ENCODE measurements at regions not wholly inside any gene's neighbourhood (a gene's known extent, or its start where the extent isn't known, plus 50 kb on each side); places are given as distances from the start of the nearest gene placed in this dataset.

GRCh38 chr9:36745977-36746376 is 173.3 kb downstream of the MELK start:
- H3K27me3 ChIP-seq (ENCODE audit: control insufficient read depth, insufficient read depth, low read length), result no peaks in the 10 kb centered on the region
- no peaks in the 10 kb centered on the region for H3K36me3 ChIP-seq (ENCODE audit: control insufficient read depth, insufficient read depth, low read length)
- FAIRE-seq, result no peak
- TF ChIP-seq, protein P1, sequence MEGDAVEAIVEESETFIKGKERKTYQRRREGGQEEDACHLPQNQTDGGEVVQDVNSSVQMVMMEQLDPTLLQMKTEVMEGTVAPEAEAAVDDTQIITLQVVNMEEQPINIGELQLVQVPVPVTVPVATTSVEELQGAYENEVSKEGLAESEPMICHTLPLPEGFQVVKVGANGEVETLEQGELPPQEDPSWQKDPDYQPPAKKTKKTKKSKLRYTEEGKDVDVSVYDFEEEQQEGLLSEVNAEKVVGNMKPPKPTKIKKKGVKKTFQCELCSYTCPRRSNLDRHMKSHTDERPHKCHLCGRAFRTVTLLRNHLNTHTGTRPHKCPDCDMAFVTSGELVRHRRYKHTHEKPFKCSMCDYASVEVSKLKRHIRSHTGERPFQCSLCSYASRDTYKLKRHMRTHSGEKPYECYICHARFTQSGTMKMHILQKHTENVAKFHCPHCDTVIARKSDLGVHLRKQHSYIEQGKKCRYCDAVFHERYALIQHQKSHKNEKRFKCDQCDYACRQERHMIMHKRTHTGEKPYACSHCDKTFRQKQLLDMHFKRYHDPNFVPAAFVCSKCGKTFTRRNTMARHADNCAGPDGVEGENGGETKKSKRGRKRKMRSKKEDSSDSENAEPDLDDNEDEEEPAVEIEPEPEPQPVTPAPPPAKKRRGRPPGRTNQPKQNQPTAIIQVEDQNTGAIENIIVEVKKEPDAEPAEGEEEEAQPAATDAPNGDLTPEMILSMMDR (IDR thresholded peaks at IDR 0.05; ENCODE audit: insufficient read depth, low read length, severe bottlenecking), result no peak
- H3K4me3 ChIP-seq (ENCODE audit: low read depth, low read length), result no peak overlapping the region
- DNase-seq (ENCODE audit: low read depth), result no peak

- Histone ChIP-seq H3K4me3 (ENCODE audit: low read depth, low read length) (no peak overlapping the region), H3K27me3 (ENCODE audit: control insufficient read depth, insufficient read depth, low read length) (no peaks in the 10 kb centered on the region), H3K36me3 (ENCODE audit: control insufficient read depth, insufficient read depth, low read length) (no peaks in the 10 kb centered on the region)
- TF ChIP-seq, protein P1 (IDR thresholded peaks at IDR 0.05; ENCODE audit: insufficient read depth, low read length, severe bottlenecking), result no peak
- DNase-seq (ENCODE audit: low read depth) (no peak), FAIRE-seq (no peak)
These were observed 173.7 kb downstream of the MELK start for GRCh38 chr9:36746415-36746814.

- Histone ChIP-seq H3K27me3 (ENCODE audit: control insufficient read depth, insufficient read depth, low read length) (no peaks in the 10 kb centered on the region), H3K36me3 (ENCODE audit: control insufficient read depth, insufficient read depth, low read length) (no peaks in the 10 kb centered on the region), H3K4me3 (ENCODE audit: low read depth, low read length) (no peak overlapping the region)
- FAIRE-seq, result no peak
- DNase-seq (ENCODE audit: low read depth), result peak; percentile 28
- TF ChIP-seq, protein P1 (IDR thresholded peaks at IDR 0.05; ENCODE audit: insufficient read depth, low read length, severe bottlenecking), result no peak
These were observed 175.7 kb downstream of the MELK start for GRCh38 chr9:36748322-36748899.

DNA sequence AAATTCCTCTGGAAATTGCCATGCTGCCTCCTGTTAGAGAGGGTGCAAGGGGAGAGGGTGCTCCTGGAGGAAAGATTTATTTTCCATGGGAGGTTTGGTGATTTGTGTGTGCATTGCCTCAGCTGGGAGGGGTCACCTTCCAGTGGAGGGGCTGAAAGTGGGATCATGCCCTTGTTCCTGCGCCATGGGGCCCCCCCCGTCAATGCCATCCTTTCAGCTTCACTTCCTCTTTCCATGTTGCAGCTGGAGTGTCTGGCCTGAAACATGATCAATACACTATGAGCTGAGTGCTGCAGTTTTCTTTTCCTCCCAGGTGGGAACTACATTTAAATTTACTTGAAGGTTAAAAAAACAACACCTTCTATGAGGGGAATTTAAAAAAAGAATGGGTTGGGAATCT is 176.8 kb downstream of the MELK start:
- DNase-seq (ENCODE audit: low read depth) (no peak), FAIRE-seq (no peak)
- TF ChIP-seq, protein P1 (IDR thresholded peaks at IDR 0.05; ENCODE audit: insufficient read depth, low read length, severe bottlenecking), result no peak
- Histone ChIP-seq H3K27me3 (ENCODE audit: control insufficient read depth, insufficient read depth, low read length) (no peaks in the 10 kb centered on the region), H3K4me3 (ENCODE audit: low read depth, low read length) (no peak overlapping the region), H3K36me3 (ENCODE audit: control insufficient read depth, insufficient read depth, low read length) (no peaks in the 10 kb centered on the region)

DNA sequence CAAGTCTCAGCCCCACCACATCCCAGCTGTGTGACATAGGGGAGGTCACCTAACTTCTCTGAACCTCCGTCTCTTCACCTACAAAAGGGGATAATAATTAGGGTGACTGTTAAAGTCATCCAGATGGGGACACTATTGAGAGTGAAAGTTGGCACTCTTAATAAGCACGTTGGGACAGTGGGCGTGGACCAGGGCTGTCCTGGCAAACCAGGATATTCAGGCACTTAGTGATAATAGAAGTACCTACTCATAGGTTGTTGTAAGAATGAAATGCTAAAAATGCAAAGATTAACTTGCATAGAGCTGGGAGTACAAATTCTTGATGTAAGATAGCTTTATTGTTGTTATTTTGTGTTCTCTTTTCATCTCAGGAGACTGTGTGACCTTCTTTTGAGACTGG is 177.9 kb downstream of the MELK start:
- no peak for FAIRE-seq
- TF ChIP-seq, protein P1 (IDR thresholded peaks at IDR 0.05; ENCODE audit: insufficient read depth, low read length, severe bottlenecking), result no peak
- H3K4me3 ChIP-seq (ENCODE audit: low read depth, low read length), result no peak overlapping the region
- no peaks in the 10 kb centered on the region for H3K27me3 ChIP-seq (ENCODE audit: control insufficient read depth, insufficient read depth, low read length)
- no peaks in the 10 kb centered on the region for H3K36me3 ChIP-seq (ENCODE audit: control insufficient read depth, insufficient read depth, low read length)
- no peak for DNase-seq (ENCODE audit: low read depth)

GRCh38 chr9:36755019-36755418 is 182.3 kb downstream of the MELK start:
- H3K4me3 ChIP-seq (ENCODE audit: low read depth, low read length), result no peak overlapping the region

More at GRCh38 chr9:36755019-36755418, 182.3 kb downstream of the MELK start:
- H3K36me3 ChIP-seq (ENCODE audit: control insufficient read depth, insufficient read depth, low read length), result no peaks in the 10 kb centered on the region
- DNase-seq (ENCODE audit: low read depth) (no peak), FAIRE-seq (no peak)
- TF ChIP-seq, protein P1 (IDR thresholded peaks at IDR 0.05; ENCODE audit: insufficient read depth, low read length, severe bottlenecking), result no peak
- H3K27me3 ChIP-seq (ENCODE audit: control insufficient read depth, insufficient read depth, low read length), result no peaks in the 10 kb centered on the region

Data from bronchial epithelial cell (primary cell).